CD14-positive monocyte (primary cell): ENCODE measurements at regions not wholly inside any gene's neighbourhood (a gene's known extent, or its start where the extent isn't known, plus 50 kb on each side); places are given as distances from the start of the nearest gene placed in this dataset.

ENCODE experiments used
- DNase-seq, 3 donors: peaks; one replicate each; pipeline ENCODE4 v3.0.0-alpha.2; 2011 to 2022
- H2AFZ ChIP-seq: 2 replicates; pipeline ENCODE4 v1.6.0; 2012; ENCODE audit warnings: mild to moderate bottlenecking, low read depth, low read length, inconsistent platforms; ENCODE audit not compliant: insufficient read depth, poor library complexity, severe bottlenecking
- H3K27ac ChIP-seq, 2 donors: 1 replicate in 1 of 2; 2 replicates in 1 of 2; pipeline ENCODE4 v1.5.1; 2012 to 2013; ENCODE audit warnings: low read length in 2 of 2, control low read depth in 1 of 2, inconsistent platforms in 1 of 2, low read depth in 1 of 2, mild to moderate bottlenecking in 1 of 2
- H3K27me3 ChIP-seq, 2 donors: one replicate each; pipeline versions ENCODE4 v1.6.0 to v1.6.1; 2011 to 2013; ENCODE audit warnings: low read length in 2 of 2; ENCODE audit not compliant: control insufficient read depth in 2 of 2, insufficient read depth in 2 of 2
- H3K36me3 ChIP-seq, 2 donors: replicated peaks in 1 of 2; 1 replicate in 1 of 2; 2 replicates in 1 of 2; pipeline versions ENCODE4 v1.5.1 to v1.6.1; 2012 to 2013; ENCODE audit warnings: low read length in 2 of 2, control low read depth in 1 of 2, inconsistent platforms in 1 of 2, mild to moderate bottlenecking in 1 of 2; ENCODE audit not compliant: insufficient read depth in 2 of 2, control insufficient read depth in 1 of 2
- H3K4me1 ChIP-seq, 2 donors: 1 replicate in 1 of 2; 2 replicates in 1 of 2; pipeline versions ENCODE4 v1.5.1 to v1.6.1; 2012 to 2013; ENCODE audit warnings: low read length in 2 of 2, control low read depth in 1 of 2, inconsistent platforms in 1 of 2, mild to moderate bottlenecking in 1 of 2, moderate library complexity in 1 of 2; ENCODE audit not compliant: insufficient read depth in 2 of 2, control insufficient read depth in 1 of 2
- H3K4me2 ChIP-seq: replicated peaks from 2 replicates; pipeline ENCODE3; 2012; ENCODE audit warnings: low read length, moderate library complexity, mild to moderate bottlenecking; ENCODE audit not compliant: poor library complexity, severe bottlenecking; ENCODE audit errors: extremely low read depth
- H3K4me3 ChIP-seq, 3 experiments: fragments of 200-600 bp in 1 of 3; sonication (generic) in 1 of 3; replicated peaks in 1 of 3; 1 replicate in 2 of 3; 2 replicates in 1 of 3; pipeline ENCODE4 v1.5.1; 2011 to 2013; ENCODE audit warnings: low read length in 3 of 3, mild to moderate bottlenecking in 3 of 3, control low read depth in 2 of 3, low read depth in 2 of 3, inconsistent platforms in 1 of 3, moderate library complexity in 1 of 3
- H3K79me2 ChIP-seq: 2 replicates; pipeline ENCODE4 v1.6.0; 2012; ENCODE audit warnings: mild to moderate bottlenecking, control low read depth, inconsistent platforms, low read length, moderate library complexity; ENCODE audit not compliant: insufficient read depth
- H3K9ac ChIP-seq: 2 replicates; pipeline ENCODE4 v1.6.0; 2017; ENCODE audit warnings: low read length, mild to moderate bottlenecking; ENCODE audit not compliant: insufficient read depth, poor library complexity, severe bottlenecking
- H3K9me3 ChIP-seq, 2 donors: replicated peaks in 1 of 2; 1 replicate in 1 of 2; 2 replicates in 1 of 2; pipeline versions ENCODE4 v1.5.1 to v1.6.1; 2012 to 2013; ENCODE audit warnings: low read length in 2 of 2, control low read depth in 1 of 2; ENCODE audit not compliant: control insufficient read depth in 1 of 2, insufficient read depth in 1 of 2
- H4K20me1 ChIP-seq: 2 replicates; pipeline ENCODE4 v1.6.0; 2012; ENCODE audit warnings: mild to moderate bottlenecking, low read length, control low read depth, moderate library complexity; ENCODE audit not compliant: insufficient read depth
- H3K27ac Mint-ChIP-seq, 7 donors: one replicate each; pipeline ENCODE4 v1.8.0; 2020; ENCODE audit warnings: mild to moderate bottlenecking in 7 of 7, mixed read lengths in 7 of 7, moderate library complexity in 6 of 7, inconsistent platforms in 2 of 7
- H3K27me3 Mint-ChIP-seq, 3 donors: one replicate each; pipeline ENCODE4 v1.8.0; 2021 to 2022; ENCODE audit warnings: low read depth in 3 of 3, mild to moderate bottlenecking in 3 of 3, mixed read lengths in 3 of 3, moderate library complexity in 3 of 3, inconsistent platforms in 1 of 3
- H3K36me3 Mint-ChIP-seq, 2 donors: one replicate each; pipeline ENCODE4 v1.8.0; 2020; ENCODE audit warnings: mixed read lengths in 2 of 2, inconsistent platforms in 1 of 2, mild to moderate bottlenecking in 1 of 2
- H3K4me1 Mint-ChIP-seq: one replicate; pipeline ENCODE4 v1.8.0; 2020; ENCODE audit warnings: mild to moderate bottlenecking, mixed read lengths
- H3K4me3 Mint-ChIP-seq, 2 donors: one replicate each; pipeline ENCODE4 v1.8.0; 2020; ENCODE audit warnings: mild to moderate bottlenecking in 2 of 2, mixed read lengths in 2 of 2, moderate library complexity in 1 of 2
- H3K9me3 Mint-ChIP-seq, 7 donors: one replicate each; pipeline ENCODE4 v1.8.0; 2020 to 2022; ENCODE audit warnings: mixed read lengths in 7 of 7, mild to moderate bottlenecking in 6 of 7, moderate library complexity in 6 of 7, inconsistent platforms in 2 of 7
- CTCF ChIP-seq: fragments of 200-600 bp; IDR thresholded peaks from one replicate; pipeline ENCODE4 v1.8.0; 2022; ENCODE audit warnings: antibody characterized with exemption, mild to moderate bottlenecking
- WGBS: methylation state at CpG from one replicate; pipeline ENCODE4 v1.1.5; 2013; ENCODE audit warnings: missing lambda C conversion rate; ENCODE audit not compliant: insufficient coverage; 5-methylcytosine and 5-hydroxymethylcytosine counted together
- intact Hi-C, 2 donors: fragments of 100-400 bp; cut with micrococcal nuclease; formaldehyde crosslinking; loops; one replicate each; pipeline versions ENCODE4 v1.15.0 to v1.15.1; 2023

GRCh38 chr6:48542191-48542590, 431.2 kb upstream of the PTCHD4 start:
- no peak overlapping the region for H3K27ac Mint-ChIP-seq
- Histone ChIP-seq H2AFZ (no peak overlapping the region), H3K4me2 (no peak overlapping the region), H3K36me3 (no peaks in the 10 kb centered on the region), H3K9me3 (peaks cover 6 to 7% of the 10 kb centered on the region in 2 donors), H4K20me1 (no peaks in the 10 kb centered on the region), H3K9ac (no peak overlapping the region), H3K79me2 (no peaks in the 10 kb centered on the region), H3K4me3 (no peak overlapping the region), H3K27me3 (peaks cover 0 to 3% of the 10 kb centered on the region in 2 donors), H3K4me1 (no peaks in the 10 kb centered on the region), H3K27ac (no peak overlapping the region)
- DNase-seq: no peak
- no peak overlapping the region for H3K4me3 Mint-ChIP-seq
- H3K36me3 Mint-ChIP-seq: no peaks in the 10 kb centered on the region
- 100% methylated on average over 1 of the region's 2 CpGs for WGBS
- H3K4me1 Mint-ChIP-seq: no peaks in the 10 kb centered on the region
- H3K27me3 Mint-ChIP-seq: peaks cover 0 to 6% (median 0%) of the 10 kb centered on the region in 3 donors
- no peak for TF ChIP-seq CTCF
- H3K9me3 Mint-ChIP-seq: peaks cover 4 to 16% (median 7%) of the 10 kb centered on the region in 7 donors
- intact Hi-C loops: no loop called here

GRCh38 chr6:48541649-48542048, 430.7 kb upstream of the PTCHD4 start:
- peaks cover 0 to 9% (median 0%) of the 10 kb centered on the region in 3 donors for H3K27me3 Mint-ChIP-seq
- H3K9me3 ChIP-seq: peaks cover 6 to 7% of the 10 kb centered on the region in 2 donors
- H3K4me3 Mint-ChIP-seq: no peak overlapping the region
- no peak overlapping the region for H3K4me3 ChIP-seq
- H3K4me1 Mint-ChIP-seq: no peaks in the 10 kb centered on the region
- H4K20me1 ChIP-seq: no peaks in the 10 kb centered on the region
- H3K27ac ChIP-seq: no peak overlapping the region
- H3K27ac Mint-ChIP-seq: no peak overlapping the region
- no peaks in the 10 kb centered on the region for H3K4me1 ChIP-seq
- DNase-seq: no peak
- TF ChIP-seq CTCF: no peak
- intact Hi-C loops: no loop called here
- no peak overlapping the region for H2AFZ ChIP-seq
- H3K36me3 Mint-ChIP-seq: no peaks in the 10 kb centered on the region
- H3K27me3 ChIP-seq: peaks cover 4 to 6% of the 10 kb centered on the region in 2 donors
- no peak overlapping the region for H3K4me2 ChIP-seq
- H3K9me3 Mint-ChIP-seq: peaks cover 4 to 16% (median 7%) of the 10 kb centered on the region in 7 donors
- H3K36me3 ChIP-seq: no peaks in the 10 kb centered on the region
- no peak overlapping the region for H3K9ac ChIP-seq
- no peaks in the 10 kb centered on the region for H3K79me2 ChIP-seq
